Lower leg skin (tissue), 4 donors: ENCODE measurements at regions not wholly inside any gene's neighbourhood (a gene's known extent, or its start where the extent isn't known, plus 50 kb on each side); places are given as distances from the start of the nearest gene placed in this dataset.

Experiments
- DNase-seq, 2 donors: peaks; one replicate each; pipeline ENCODE4 v3.0.0-alpha.2; 2019; ENCODE audit warnings: low spot score in 2 of 2
- H3K4me3 ChIP-seq: fragments of 200-600 bp; sonication (generic); 2 replicates; pipeline ENCODE4 v1.5.1; 2017; ENCODE audit warnings: mild to moderate bottlenecking, low read depth; ENCODE audit not compliant: poor library complexity, severe bottlenecking
- POLR2A ChIP-seq, 2 donors: fragments of 450-650 bp; IDR thresholded peaks; one replicate each; pipeline ENCODE4 v1.6.1; 2016 to 2017; ENCODE audit warnings: antibody characterized with exemption in 2 of 2, mild to moderate bottlenecking in 1 of 2, moderate library complexity in 1 of 2
- WGBS, 2 donors: methylation state at CpG; one replicate each; pipeline ENCODE4 v1.1.5; 2018; 5-methylcytosine and 5-hydroxymethylcytosine counted together
- intact Hi-C: fragments of 100-400 bp; cut with DNase I; formaldehyde crosslinking; loops from one replicate; pipeline ENCODE4 v1.15.0; 2023; ENCODE audit warnings: low total_unique reads
- TF ChIP-seq, protein P1 (sequence below), 3 donors: fragments of 450-650 bp; IDR thresholded peaks; one replicate each; pipeline ENCODE4 v1.5.1; 2016; ENCODE audit warnings: antibody characterized with exemption in 3 of 3, mild to moderate bottlenecking in 3 of 3, moderate library complexity in 2 of 3

DNA sequence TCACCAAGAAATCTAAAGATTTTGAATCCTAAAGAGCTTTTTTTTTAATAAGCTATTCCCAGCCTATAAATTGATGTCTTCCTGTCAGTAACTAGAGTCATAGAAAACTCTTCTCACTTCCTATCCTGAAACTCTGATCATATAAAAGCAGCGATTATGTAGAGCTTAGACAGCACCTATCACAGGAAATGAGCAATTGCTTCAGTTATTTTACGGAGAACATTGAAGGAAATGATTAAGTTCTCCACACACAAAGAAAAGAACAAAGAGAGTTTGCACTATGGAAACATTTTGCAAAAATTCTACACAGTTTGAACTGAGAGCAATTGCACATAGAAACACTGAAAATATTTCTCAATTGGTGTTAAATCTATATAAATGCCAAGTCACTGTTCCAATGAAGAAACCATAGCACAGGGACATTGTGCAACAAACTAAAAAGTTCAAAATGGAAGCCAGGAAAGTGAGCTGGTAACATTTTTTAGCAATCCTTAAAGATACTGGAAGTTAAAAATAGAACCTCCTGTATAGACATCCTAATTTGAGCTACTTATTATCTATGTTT is 291.5 kb upstream of the ARHGEF26 start:
- TF ChIP-seq POLR2A (IDR thresholded peaks at IDR 0.05), result no peak
- TF ChIP-seq, protein P1, sequence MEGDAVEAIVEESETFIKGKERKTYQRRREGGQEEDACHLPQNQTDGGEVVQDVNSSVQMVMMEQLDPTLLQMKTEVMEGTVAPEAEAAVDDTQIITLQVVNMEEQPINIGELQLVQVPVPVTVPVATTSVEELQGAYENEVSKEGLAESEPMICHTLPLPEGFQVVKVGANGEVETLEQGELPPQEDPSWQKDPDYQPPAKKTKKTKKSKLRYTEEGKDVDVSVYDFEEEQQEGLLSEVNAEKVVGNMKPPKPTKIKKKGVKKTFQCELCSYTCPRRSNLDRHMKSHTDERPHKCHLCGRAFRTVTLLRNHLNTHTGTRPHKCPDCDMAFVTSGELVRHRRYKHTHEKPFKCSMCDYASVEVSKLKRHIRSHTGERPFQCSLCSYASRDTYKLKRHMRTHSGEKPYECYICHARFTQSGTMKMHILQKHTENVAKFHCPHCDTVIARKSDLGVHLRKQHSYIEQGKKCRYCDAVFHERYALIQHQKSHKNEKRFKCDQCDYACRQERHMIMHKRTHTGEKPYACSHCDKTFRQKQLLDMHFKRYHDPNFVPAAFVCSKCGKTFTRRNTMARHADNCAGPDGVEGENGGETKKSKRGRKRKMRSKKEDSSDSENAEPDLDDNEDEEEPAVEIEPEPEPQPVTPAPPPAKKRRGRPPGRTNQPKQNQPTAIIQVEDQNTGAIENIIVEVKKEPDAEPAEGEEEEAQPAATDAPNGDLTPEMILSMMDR (IDR thresholded peaks at IDR 0.05), result no peak
- intact Hi-C loops, result no loop called here

GRCh38 chr3:153830552-153830951 is 290.6 kb upstream of the ARHGEF26 start:
- TF ChIP-seq, protein P1 (IDR thresholded peaks at IDR 0.05), result no peak
- TF ChIP-seq POLR2A (IDR thresholded peaks at IDR 0.05), result no peak
- whole genome bisulfite sequencing, 2 donors, result 81 to 85% methylated on average over 1 of the region's 1 CpG
- no peak for DNase-seq
- H3K4me3 ChIP-seq, result no peak overlapping the region
- intact Hi-C loops, result no loop called here

More for the DNA sequence above, 291.5 kb upstream of the ARHGEF26 start:
- 64 to 71% methylated on average over 2 of the region's 2 CpGs for WGBS, 2 donors
- no peak overlapping the region for H3K4me3 ChIP-seq
- DNase-seq, result no peak

DNA sequence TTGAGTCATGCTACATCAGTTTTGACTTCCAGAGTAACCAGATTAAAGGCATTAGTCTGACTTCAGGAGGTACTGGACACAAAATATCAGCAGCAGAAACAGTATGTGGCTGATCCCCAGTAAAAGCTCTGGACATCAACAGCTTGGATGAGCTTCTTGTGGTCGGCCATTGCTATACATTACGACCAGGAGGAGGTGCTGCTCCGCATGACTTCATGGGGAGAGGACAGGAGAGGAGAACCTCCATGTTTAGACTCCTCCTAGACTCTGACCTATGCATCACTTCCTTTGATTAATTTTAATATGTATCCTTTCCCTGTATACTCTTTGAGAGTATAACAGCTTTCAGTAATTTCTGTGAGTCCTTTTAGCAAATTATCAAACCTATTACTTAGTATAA is 285.6 kb upstream of the ARHGEF26 start:
- intact Hi-C loops, result no loop called here
- TF ChIP-seq, protein P1 (IDR thresholded peaks at IDR 0.05), result no peak
- no peak for TF ChIP-seq POLR2A (IDR thresholded peaks at IDR 0.05)
- DNase-seq, result no peak
- H3K4me3 ChIP-seq, result no peak overlapping the region
- WGBS, 2 donors, result 85 to 94% methylated on average over 3 of the region's 3 CpGs

DNA sequence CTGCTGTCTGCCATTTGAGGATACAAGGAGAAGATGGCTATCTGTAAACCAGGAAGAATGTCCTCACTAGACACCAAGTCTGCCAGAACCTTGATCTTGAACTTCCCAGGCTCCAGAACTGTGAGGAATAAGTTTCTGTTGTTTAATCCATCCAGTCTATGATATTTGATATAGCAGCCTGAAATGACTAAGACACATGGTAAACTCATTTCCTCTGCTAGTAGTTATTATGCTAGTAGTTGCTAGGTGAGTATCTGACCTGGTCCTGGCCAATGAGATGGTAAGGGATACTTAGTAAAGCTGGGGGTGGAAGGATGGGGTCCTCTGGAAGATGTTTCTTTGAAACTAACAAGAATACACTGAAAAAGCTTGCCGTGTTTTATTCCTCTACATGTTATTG is 280.7 kb upstream of the ARHGEF26 start:
- 87 to 97% methylated on average over 1 of the region's 1 CpG for WGBS, 2 donors
- no peak overlapping the region for H3K4me3 ChIP-seq
- DNase-seq, result no peak
- intact Hi-C loops, result no loop called here
- TF ChIP-seq, protein P1 (IDR thresholded peaks at IDR 0.05), result no peak
- TF ChIP-seq POLR2A (IDR thresholded peaks at IDR 0.05), result no peak

DNA sequence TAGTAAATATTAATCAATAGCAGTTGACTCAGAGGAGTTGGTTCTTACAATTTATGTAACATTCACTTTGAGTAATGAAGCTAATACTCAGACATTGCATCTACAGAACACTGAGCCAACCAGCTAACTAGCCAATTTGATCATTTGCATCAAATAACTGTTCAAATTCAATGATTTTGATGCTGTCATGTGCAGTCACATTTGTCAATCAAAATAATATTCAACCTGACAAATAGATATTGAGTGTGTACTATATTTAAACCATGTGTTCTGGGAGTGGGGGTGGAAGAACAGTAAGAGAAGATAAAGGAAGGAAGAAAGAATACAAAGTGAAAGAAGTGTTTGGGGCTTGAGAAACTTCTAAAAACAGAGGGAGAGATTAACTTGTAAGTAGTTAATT is 277.2 kb upstream of the ARHGEF26 start:
- no peak for DNase-seq
- H3K4me3 ChIP-seq, result no peak overlapping the region
- TF ChIP-seq, protein P1 (IDR thresholded peaks at IDR 0.05), result no peak
- no peak for TF ChIP-seq POLR2A (IDR thresholded peaks at IDR 0.05)
- intact Hi-C loops, result no loop called here

DNA sequence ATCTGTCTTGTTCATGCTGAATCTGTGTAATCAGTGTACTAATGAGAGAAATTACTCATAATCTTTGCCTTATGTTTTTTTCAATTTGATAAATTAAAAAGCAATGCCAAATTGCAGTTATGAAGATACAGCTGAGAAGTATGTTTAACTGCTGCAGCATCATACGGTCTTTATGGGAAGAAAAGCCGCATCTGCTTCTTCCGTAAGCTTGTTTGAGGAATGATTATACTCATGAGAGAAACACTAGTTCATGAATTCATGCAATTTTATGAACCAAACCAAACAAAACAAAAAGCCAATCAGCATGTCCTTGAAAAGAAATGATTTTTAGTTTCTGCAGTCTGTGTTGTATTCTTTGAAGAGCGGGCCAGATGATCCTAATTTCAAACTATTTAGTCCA is 275.9 kb upstream of the ARHGEF26 start:
- intact Hi-C loops, result no loop called here
- WGBS, 2 donors, result 71 to 85% methylated on average over 4 of the region's 4 CpGs
- TF ChIP-seq, protein P1 (IDR thresholded peaks at IDR 0.05), result no peak
- no peak for TF ChIP-seq POLR2A (IDR thresholded peaks at IDR 0.05)
- DNase-seq, result no peak
- no peak overlapping the region for H3K4me3 ChIP-seq
